ENCODE measurements at regions not wholly inside any gene's neighbourhood (a gene's known extent, or its start where the extent isn't known, plus 50 kb on each side); places are given as distances from the start of the nearest gene placed in this dataset.

- no peak for TF ChIP-seq CTCF (conservative IDR thresholded peaks at IDR 0.05 in 1 of 2, IDR thresholded peaks at IDR 0.05 in 1 of 2; ENCODE audit: low read depth in 1 of 2, low read length in 2 of 2)
- TF ChIP-seq EZH2 (IDR thresholded peaks at IDR 0.05; ENCODE audit: low read length, missing control alignments) = no peak
Observed at GRCh38 chr1:63199706-63200335, 122.5 kb upstream of the FOXD3 start.

Measured in fibroblast of lung (primary cell).